H1 (cell line): ENCODE measurements at regions not wholly inside any gene's neighbourhood (a gene's known extent, or its start where the extent isn't known, plus 50 kb on each side); places are given as distances from the start of the nearest gene placed in this dataset.

Source experiments
- CHD2 ChIP-seq: IDR thresholded peaks from 2 replicates; pipeline ENCODE4 v1.6.1; 2012; ENCODE audit warnings: low read length, improper control_type of control experiment
- CHD7 ChIP-seq: fragments of 300-600 bp; sonication (generic); IDR thresholded peaks from 2 replicates; pipeline ENCODE4 v1.7.1; 2012; ENCODE audit warnings: low read length, moderate library complexity, mild to moderate bottlenecking, inconsistent platforms; ENCODE audit not compliant: insufficient replicate concordance
- SAP30 ChIP-seq: fragments of 300-600 bp; sonication (generic); IDR thresholded peaks from 2 replicates; pipeline ENCODE4 v1.7.1; 2012; ENCODE audit warnings: low read length, moderate library complexity, mild to moderate bottlenecking, inconsistent platforms; ENCODE audit not compliant: insufficient read depth, insufficient replicate concordance
- SP4 ChIP-seq: IDR thresholded peaks from 2 replicates; pipeline ENCODE4 v1.6.1; 2012; ENCODE audit warnings: low read length, inconsistent platforms
- TF ChIP-seq, protein P1 (sequence below): IDR thresholded peaks from 2 replicates; pipeline ENCODE4 v1.6.1; 2011; ENCODE audit warnings: low read depth, mild to moderate bottlenecking, low read length; ENCODE audit not compliant: insufficient read depth

DNA sequence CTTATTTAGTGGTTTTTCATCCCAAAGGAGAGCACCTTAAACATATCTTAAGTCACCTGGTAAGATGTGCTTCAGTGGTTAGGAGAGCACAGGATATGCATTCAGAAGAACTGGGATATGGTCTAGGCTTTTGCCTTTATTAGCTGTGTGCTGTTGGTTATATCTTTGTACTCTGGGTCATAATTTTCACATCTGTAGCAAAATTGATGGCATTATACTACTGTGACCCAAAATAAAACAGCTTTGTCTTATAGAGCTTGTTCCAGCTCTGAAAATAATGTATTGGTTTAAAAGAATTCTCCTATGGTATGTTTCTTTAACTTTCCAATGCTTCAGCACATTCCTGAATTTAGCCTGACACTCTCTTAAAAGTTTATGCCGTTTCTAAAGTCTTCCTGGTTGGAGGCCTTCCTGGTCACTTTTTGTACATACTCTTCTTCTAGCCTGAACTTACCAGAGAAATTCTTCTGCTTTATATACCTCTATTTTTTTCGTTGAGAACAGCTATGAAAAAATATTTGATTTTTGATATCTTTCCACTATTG, 337.1 kb upstream of the MPDZ start (continued):
- no peak for TF ChIP-seq CHD7
- no peak for TF ChIP-seq SP4
- no peak for TF ChIP-seq CHD2
- no peak for TF ChIP-seq SAP30
- TF ChIP-seq, protein P1, sequence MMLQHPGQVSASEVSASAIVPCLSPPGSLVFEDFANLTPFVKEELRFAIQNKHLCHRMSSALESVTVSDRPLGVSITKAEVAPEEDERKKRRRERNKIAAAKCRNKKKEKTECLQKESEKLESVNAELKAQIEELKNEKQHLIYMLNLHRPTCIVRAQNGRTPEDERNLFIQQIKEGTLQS: no peak
- TF ChIP-seq, all 59 proteins: peak for 0
